Liver (tissue), 8 donors: ENCODE measurements at regions not wholly inside any gene's neighbourhood (a gene's known extent, or its start where the extent isn't known, plus 50 kb on each side); places are given as distances from the start of the nearest gene placed in this dataset.

Experiments
- DNase-seq: peaks from one replicate; pipeline ENCODE4 v3.0.0-alpha.2; 2017; ENCODE audit warnings: low spot score
- H3K27ac ChIP-seq, 2 donors: one replicate each; pipeline ENCODE4 v1.7.0; 2013; ENCODE audit warnings: inconsistent platforms in 2 of 2, low read length in 2 of 2, control low read depth in 1 of 2, low read depth in 1 of 2, mild to moderate bottlenecking in 1 of 2
- H3K27me3 ChIP-seq, 4 donors: one replicate each; pipeline versions ENCODE4 v1.6.1 to v1.7.0; 2013; ENCODE audit warnings: low read length in 3 of 4, inconsistent platforms in 1 of 4, mild to moderate bottlenecking in 1 of 4, moderate library complexity in 1 of 4; ENCODE audit not compliant: control insufficient read depth in 4 of 4, insufficient read depth in 4 of 4
- H3K36me3 ChIP-seq, 4 donors: one replicate each; pipeline versions ENCODE4 v1.6.1 to v1.7.0; 2013; ENCODE audit warnings: low read length in 3 of 4, mild to moderate bottlenecking in 3 of 4, low read depth in 1 of 4, moderate library complexity in 1 of 4; ENCODE audit not compliant: control insufficient read depth in 4 of 4, insufficient read depth in 3 of 4
- H3K4me1 ChIP-seq, 4 donors: one replicate each; pipeline versions ENCODE4 v1.6.1 to v1.7.0; 2013; ENCODE audit warnings: low read length in 3 of 4, mild to moderate bottlenecking in 3 of 4, moderate library complexity in 1 of 4; ENCODE audit not compliant: control insufficient read depth in 4 of 4, insufficient read depth in 4 of 4
- H3K4me3 ChIP-seq, 3 donors: one replicate each; pipeline versions ENCODE4 v1.6.1 to v1.7.0; 2013; ENCODE audit warnings: low read length in 3 of 3, control low read depth in 1 of 3, low read depth in 1 of 3, mild to moderate bottlenecking in 1 of 3
- H3K9ac ChIP-seq, 2 donors: one replicate each; pipeline ENCODE4 v1.7.0; 2013; ENCODE audit warnings: low read length in 2 of 2, mild to moderate bottlenecking in 2 of 2, moderate library complexity in 2 of 2, control low read depth in 1 of 2, low read depth in 1 of 2
- H3K9me3 ChIP-seq, 4 donors: one replicate each; pipeline versions ENCODE4 v1.6.1 to v1.7.0; 2013; ENCODE audit warnings: low read length in 3 of 4; ENCODE audit not compliant: control insufficient read depth in 4 of 4
- EGR1 ChIP-seq, 2 donors: IDR thresholded peaks; 2 replicates each; pipeline ENCODE4 v1.6.1; 2016 to 2018; ENCODE audit warnings: antibody characterized with exemption in 2 of 2, low read depth in 2 of 2
- FOXA1 ChIP-seq: IDR thresholded peaks from 2 replicates; pipeline ENCODE4 v1.6.1; 2016; ENCODE audit warnings: antibody characterized with exemption
- FOXA2 ChIP-seq: IDR thresholded peaks from 2 replicates; pipeline ENCODE4 v1.6.1; 2016; ENCODE audit warnings: antibody characterized with exemption
- HNF4A ChIP-seq, 2 donors: conservative IDR thresholded peaks; 2 replicates each; pipeline ENCODE4 v1.6.1; 2016; ENCODE audit warnings: antibody characterized with exemption in 2 of 2, mild to moderate bottlenecking in 2 of 2
- HNF4G ChIP-seq: IDR thresholded peaks from 2 replicates; pipeline ENCODE4 v1.6.1; 2016; ENCODE audit warnings: antibody characterized with exemption
- JUND ChIP-seq, 2 donors: IDR thresholded peaks; 2 replicates each; pipeline ENCODE4 v1.6.1; 2016; ENCODE audit warnings: antibody characterized with exemption in 2 of 2
- NR2F2 ChIP-seq: IDR thresholded peaks from 2 replicates; pipeline ENCODE4 v1.6.1; 2016; ENCODE audit warnings: antibody characterized with exemption
- SP1 ChIP-seq: IDR thresholded peaks from 2 replicates; pipeline ENCODE4 v1.6.1; 2018; ENCODE audit warnings: antibody characterized with exemption, mild to moderate bottlenecking
- TAF1 ChIP-seq: conservative IDR thresholded peaks from 2 replicates; pipeline ENCODE4 v1.6.1; 2016; ENCODE audit warnings: antibody characterized with exemption, mild to moderate bottlenecking
- YY1 ChIP-seq: IDR thresholded peaks from 2 replicates; pipeline ENCODE4 v1.6.1; 2016; ENCODE audit warnings: antibody characterized with exemption, mild to moderate bottlenecking
- WGBS: extraction: QIAGEN DNeasy Blood & Tissue Kit; methylation state at CpG from one replicate; pipeline ENCODE4 v1.1.7; 2013; 5-methylcytosine and 5-hydroxymethylcytosine counted together
- TF ChIP-seq, protein P1 (sequence below): IDR thresholded peaks from 2 replicates; pipeline ENCODE4 v1.6.1; 2016; ENCODE audit warnings: antibody characterized with exemption
- TF ChIP-seq, protein P2 (sequence below): IDR thresholded peaks from 2 replicates; pipeline ENCODE4 v1.6.1; 2016; ENCODE audit warnings: antibody characterized with exemption
- TF ChIP-seq, protein P3 (sequence below): IDR thresholded peaks from 2 replicates; pipeline ENCODE4 v1.6.1; 2016; ENCODE audit warnings: antibody characterized with exemption
- TF ChIP-seq, protein P4 (sequence below): fragments of 150-350 bp; IDR thresholded peaks from 2 replicates; pipeline ENCODE4 v1.5.1; 2017; ENCODE audit warnings: improper control_type of control experiment, low read depth, low read length; ENCODE audit not compliant: missing input control
- TF ChIP-seq, protein P5 (sequence below): IDR thresholded peaks from 2 replicates; pipeline ENCODE4 v1.6.1; 2016; ENCODE audit warnings: antibody characterized with exemption, mild to moderate bottlenecking
- donor health status: healthy.
- donor health status: healthy.
- donor health status: healthy.
- donor health status: healthy.
- donor health status: healthy.

DNA sequence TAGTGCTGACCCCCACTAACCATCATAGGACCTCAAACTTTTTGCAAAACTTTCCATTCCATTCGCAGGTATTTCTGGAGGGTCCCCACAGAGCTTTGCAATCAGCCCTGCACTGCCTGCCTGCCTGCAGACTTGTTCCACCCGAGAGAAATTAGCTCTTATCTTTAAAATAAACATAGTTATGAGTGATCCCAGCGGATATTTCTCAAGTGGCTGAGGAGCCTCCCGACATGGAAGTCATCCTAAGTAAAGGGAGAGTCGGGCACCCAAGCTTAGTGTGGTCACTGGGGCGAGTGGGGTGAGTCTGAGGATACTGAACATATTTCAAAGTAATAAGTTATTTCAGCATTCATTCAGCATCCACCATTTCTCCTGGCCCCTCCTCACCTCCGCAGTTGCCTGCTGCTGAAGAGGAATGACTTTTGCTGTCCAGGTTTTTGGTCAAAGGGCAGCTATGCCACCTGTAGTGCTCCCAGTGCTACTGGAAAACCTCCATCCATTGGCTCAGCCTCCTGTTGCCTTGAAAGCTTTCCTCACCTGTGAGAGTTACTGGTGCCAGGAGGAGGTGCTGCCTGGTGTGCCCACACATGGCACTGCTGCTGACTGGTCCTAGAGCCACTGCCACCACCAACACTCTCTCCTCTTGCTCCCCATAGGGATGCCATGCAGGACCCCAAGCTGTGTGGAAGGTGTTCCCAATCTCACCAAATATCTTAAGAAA lies 89.7 kb upstream of the PCSK1 start:
- H3K4me3 ChIP-seq = no peak overlapping the region
- no peaks in the 10 kb centered on the region for H3K9me3 ChIP-seq

More for the DNA sequence above, 89.7 kb upstream of the PCSK1 start:
- Histone ChIP-seq H3K9ac (no peak overlapping the region), H3K27me3 (no peaks in the 10 kb centered on the region), H3K36me3 (no peaks in the 10 kb centered on the region), H3K27ac (no peak overlapping the region), H3K4me1 (no peaks in the 10 kb centered on the region)
- WGBS = 78% methylated on average over 7 of the region's 7 CpGs
- DNase-seq = no peak
- TF ChIP-seq HNF4G (no peak), FOXA2 (no peak), HNF4A (conservative IDR thresholded peaks at IDR 0.05) (no peak), FOXA1 (no peak), EGR1 (IDR thresholded peaks at IDR 0.05; ENCODE audit: low read depth in 2 of 2) (no peak), TAF1 (no peak), JUND (IDR thresholded peaks at IDR 0.05) (no peak), NR2F2 (no peak), SP1 (no peak), YY1 (no peak)
- TF ChIP-seq, protein P1, sequence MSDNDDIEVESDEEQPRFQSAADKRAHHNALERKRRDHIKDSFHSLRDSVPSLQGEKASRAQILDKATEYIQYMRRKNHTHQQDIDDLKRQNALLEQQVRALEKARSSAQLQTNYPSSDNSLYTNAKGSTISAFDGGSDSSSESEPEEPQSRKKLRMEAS = no peak
- TF ChIP-seq, protein P2, sequence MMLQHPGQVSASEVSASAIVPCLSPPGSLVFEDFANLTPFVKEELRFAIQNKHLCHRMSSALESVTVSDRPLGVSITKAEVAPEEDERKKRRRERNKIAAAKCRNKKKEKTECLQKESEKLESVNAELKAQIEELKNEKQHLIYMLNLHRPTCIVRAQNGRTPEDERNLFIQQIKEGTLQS = no peak
- TF ChIP-seq, protein P3, sequence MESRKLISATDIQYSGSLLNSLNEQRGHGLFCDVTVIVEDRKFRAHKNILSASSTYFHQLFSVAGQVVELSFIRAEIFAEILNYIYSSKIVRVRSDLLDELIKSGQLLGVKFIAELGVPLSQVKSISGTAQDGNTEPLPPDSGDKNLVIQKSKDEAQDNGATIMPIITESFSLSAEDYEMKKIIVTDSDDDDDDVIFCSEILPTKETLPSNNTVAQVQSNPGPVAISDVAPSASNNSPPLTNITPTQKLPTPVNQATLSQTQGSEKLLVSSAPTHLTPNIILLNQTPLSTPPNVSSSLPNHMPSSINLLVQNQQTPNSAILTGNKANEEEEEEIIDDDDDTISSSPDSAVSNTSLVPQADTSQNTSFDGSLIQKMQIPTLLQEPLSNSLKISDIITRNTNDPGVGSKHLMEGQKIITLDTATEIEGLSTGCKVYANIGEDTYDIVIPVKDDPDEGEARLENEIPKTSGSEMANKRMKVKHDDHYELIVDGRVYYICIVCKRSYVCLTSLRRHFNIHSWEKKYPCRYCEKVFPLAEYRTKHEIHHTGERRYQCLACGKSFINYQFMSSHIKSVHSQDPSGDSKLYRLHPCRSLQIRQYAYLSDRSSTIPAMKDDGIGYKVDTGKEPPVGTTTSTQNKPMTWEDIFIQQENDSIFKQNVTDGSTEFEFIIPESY = no peak
- TF ChIP-seq, protein P4, sequence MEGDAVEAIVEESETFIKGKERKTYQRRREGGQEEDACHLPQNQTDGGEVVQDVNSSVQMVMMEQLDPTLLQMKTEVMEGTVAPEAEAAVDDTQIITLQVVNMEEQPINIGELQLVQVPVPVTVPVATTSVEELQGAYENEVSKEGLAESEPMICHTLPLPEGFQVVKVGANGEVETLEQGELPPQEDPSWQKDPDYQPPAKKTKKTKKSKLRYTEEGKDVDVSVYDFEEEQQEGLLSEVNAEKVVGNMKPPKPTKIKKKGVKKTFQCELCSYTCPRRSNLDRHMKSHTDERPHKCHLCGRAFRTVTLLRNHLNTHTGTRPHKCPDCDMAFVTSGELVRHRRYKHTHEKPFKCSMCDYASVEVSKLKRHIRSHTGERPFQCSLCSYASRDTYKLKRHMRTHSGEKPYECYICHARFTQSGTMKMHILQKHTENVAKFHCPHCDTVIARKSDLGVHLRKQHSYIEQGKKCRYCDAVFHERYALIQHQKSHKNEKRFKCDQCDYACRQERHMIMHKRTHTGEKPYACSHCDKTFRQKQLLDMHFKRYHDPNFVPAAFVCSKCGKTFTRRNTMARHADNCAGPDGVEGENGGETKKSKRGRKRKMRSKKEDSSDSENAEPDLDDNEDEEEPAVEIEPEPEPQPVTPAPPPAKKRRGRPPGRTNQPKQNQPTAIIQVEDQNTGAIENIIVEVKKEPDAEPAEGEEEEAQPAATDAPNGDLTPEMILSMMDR = no peak
- TF ChIP-seq, protein P5, sequence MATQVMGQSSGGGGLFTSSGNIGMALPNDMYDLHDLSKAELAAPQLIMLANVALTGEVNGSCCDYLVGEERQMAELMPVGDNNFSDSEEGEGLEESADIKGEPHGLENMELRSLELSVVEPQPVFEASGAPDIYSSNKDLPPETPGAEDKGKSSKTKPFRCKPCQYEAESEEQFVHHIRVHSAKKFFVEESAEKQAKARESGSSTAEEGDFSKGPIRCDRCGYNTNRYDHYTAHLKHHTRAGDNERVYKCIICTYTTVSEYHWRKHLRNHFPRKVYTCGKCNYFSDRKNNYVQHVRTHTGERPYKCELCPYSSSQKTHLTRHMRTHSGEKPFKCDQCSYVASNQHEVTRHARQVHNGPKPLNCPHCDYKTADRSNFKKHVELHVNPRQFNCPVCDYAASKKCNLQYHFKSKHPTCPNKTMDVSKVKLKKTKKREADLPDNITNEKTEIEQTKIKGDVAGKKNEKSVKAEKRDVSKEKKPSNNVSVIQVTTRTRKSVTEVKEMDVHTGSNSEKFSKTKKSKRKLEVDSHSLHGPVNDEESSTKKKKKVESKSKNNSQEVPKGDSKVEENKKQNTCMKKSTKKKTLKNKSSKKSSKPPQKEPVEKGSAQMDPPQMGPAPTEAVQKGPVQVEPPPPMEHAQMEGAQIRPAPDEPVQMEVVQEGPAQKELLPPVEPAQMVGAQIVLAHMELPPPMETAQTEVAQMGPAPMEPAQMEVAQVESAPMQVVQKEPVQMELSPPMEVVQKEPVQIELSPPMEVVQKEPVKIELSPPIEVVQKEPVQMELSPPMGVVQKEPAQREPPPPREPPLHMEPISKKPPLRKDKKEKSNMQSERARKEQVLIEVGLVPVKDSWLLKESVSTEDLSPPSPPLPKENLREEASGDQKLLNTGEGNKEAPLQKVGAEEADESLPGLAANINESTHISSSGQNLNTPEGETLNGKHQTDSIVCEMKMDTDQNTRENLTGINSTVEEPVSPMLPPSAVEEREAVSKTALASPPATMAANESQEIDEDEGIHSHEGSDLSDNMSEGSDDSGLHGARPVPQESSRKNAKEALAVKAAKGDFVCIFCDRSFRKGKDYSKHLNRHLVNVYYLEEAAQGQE = no peak
